ENCODE measurements at regions not wholly inside any gene's neighbourhood (a gene's known extent, or its start where the extent isn't known, plus 50 kb on each side); places are given as distances from the start of the nearest gene placed in this dataset.
A peak's percentile ranks its signal among the peaks of the same experiment; 100 is the strongest.

DNA sequence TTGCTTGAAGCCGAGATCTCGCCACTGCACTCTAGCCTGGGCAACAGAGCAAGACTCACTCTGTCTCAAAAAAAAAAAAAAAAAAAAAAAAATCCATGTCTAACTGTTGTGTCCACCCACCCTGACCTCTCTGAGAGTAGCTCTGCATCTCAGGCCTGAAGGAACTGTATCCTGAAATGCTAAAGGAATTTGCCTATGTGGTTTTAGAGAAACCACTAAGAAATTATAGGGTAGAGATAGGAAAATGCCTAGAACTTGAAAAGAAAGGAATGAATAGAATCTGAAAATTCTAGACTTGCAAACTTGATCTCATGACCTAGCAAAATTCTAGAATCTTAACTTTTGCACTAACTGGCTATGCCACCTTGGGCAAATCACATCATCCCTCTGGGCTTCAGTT lies 217.5 kb upstream of the ROPN1 start:
- H3K4me3 ChIP-seq (replicated peaks; ENCODE audit: low read depth, low read length) = no peak overlapping the region
- no peak for DNase-seq (ENCODE audit: extremely low read depth, low read depth)
- TF ChIP-seq, protein P1, sequence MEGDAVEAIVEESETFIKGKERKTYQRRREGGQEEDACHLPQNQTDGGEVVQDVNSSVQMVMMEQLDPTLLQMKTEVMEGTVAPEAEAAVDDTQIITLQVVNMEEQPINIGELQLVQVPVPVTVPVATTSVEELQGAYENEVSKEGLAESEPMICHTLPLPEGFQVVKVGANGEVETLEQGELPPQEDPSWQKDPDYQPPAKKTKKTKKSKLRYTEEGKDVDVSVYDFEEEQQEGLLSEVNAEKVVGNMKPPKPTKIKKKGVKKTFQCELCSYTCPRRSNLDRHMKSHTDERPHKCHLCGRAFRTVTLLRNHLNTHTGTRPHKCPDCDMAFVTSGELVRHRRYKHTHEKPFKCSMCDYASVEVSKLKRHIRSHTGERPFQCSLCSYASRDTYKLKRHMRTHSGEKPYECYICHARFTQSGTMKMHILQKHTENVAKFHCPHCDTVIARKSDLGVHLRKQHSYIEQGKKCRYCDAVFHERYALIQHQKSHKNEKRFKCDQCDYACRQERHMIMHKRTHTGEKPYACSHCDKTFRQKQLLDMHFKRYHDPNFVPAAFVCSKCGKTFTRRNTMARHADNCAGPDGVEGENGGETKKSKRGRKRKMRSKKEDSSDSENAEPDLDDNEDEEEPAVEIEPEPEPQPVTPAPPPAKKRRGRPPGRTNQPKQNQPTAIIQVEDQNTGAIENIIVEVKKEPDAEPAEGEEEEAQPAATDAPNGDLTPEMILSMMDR (IDR thresholded peaks at IDR 0.05; ENCODE audit: low read depth, low read length, missing control alignments) = no peak

DNA sequence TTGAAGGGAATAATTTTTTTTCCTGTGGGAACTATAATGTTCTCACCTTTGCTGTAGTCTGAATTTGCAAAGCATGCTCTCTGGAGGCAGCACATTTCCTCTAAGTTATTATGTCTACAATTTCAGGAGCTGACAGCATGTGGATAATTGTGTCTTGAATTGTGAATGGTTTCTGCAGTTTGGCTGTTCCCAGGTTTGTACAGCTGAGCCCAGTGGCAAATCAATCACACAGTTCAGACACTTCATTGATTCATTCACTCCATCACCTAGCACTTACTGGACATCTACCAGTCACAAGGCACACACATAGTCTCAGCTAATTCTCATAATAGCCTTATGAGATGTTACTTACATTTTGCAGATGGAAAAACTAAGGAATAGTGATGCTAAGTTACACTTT lies 219.0 kb upstream of the ROPN1 start:
- no peak overlapping the region for H3K4me3 ChIP-seq (replicated peaks; ENCODE audit: low read depth, low read length)
- TF ChIP-seq, protein P1 (IDR thresholded peaks at IDR 0.05; ENCODE audit: low read depth, low read length, missing control alignments) = no peak
- DNase-seq (ENCODE audit: extremely low read depth, low read depth) = no peak

DNA sequence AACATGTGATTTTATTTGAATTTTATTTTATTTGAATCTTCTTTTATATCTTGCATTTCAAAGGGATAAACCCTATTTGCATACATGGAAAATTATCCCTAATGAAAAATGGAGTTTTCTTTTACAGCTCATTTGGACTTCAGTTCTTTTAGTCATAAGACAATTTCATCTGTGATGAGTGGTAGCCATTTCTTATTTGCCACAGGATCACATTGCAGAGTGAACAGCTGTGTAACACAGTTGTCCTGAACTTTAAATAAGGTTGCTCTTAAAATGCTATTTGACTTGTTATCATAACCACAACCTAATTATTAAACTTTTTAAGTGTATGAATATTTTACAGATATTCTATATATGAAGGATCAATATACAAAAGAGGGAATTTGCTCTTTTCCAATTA lies 221.7 kb upstream of the ROPN1 start:
- TF ChIP-seq, protein P1 (IDR thresholded peaks at IDR 0.05; ENCODE audit: low read depth, low read length, missing control alignments) = no peak
- H3K4me3 ChIP-seq (replicated peaks; ENCODE audit: low read depth, low read length) = no peak overlapping the region
- DNase-seq (ENCODE audit: extremely low read depth, low read depth) = no peak

DNA sequence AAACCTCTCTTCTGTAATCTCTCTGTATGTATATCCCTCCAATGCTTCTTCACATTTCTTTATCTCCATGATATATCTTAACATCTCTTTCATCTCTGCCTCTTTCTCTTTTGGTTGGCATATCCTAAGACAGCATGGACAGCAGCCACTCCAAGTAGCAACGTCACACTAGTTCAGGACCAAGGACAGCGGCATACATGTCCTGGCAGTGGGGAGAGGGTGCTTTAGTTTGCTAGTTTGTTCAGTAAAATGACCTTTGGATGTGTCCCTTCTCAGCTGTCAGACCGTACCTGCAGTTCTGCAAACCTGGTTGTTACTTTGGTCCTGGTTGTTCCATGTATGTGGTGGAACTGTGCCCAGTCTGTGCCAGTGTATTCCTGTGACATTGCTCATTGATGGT lies 225.6 kb upstream of the ROPN1 start:
- TF ChIP-seq, protein P1 (IDR thresholded peaks at IDR 0.05; ENCODE audit: low read depth, low read length, missing control alignments) = no peak
- H3K4me3 ChIP-seq (replicated peaks; ENCODE audit: low read depth, low read length) = no peak overlapping the region
- DNase-seq (ENCODE audit: extremely low read depth, low read depth) = peak; percentile 52

DNA sequence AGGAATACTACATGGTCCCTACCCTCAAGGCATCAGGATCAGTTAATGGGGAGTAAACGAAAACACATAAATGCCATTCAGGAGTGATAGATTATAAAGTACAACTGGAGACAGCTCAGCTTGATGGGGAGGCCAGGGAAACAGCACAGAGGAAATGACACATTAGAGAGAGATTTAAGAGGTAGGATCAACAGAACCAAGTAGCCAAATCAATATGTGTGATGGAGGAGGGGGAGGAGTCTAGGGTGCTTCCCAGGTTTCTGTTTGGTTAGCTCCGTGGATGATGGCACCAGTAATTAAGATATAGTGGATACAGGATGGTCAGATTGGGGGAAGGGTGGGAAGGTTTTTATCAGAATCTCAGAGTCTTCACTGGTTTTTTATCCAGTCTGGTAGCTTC lies 229.5 kb upstream of the ROPN1 start:
- no peak overlapping the region for H3K4me3 ChIP-seq (replicated peaks; ENCODE audit: low read depth, low read length)
- DNase-seq (ENCODE audit: extremely low read depth, low read depth) = no peak
- TF ChIP-seq, protein P1 (IDR thresholded peaks at IDR 0.05; ENCODE audit: low read depth, low read length, missing control alignments) = no peak

DNA sequence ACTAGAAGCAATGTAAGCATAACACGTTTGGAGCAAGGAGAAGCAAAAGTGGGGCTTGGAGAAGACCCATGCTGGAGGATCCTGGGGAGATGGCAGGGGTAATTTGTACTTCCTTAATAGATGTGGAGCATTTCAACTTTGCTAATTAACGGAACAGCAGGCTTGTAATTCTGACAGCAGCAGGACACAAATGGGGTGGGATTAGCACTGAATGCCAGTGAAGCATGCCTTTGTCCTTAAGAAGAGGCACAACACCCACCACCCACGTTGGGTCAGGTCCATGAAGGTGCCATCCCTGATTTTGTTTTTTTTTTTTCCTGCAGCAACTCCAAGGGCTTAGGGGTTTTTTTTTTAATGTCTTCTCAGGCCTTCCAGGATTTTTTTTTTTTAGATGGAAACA lies 231.9 kb upstream of the ROPN1 start:
- H3K4me3 ChIP-seq (replicated peaks; ENCODE audit: low read depth, low read length) = no peak overlapping the region
- TF ChIP-seq, protein P1 (IDR thresholded peaks at IDR 0.05; ENCODE audit: low read depth, low read length, missing control alignments) = no peak

DNA sequence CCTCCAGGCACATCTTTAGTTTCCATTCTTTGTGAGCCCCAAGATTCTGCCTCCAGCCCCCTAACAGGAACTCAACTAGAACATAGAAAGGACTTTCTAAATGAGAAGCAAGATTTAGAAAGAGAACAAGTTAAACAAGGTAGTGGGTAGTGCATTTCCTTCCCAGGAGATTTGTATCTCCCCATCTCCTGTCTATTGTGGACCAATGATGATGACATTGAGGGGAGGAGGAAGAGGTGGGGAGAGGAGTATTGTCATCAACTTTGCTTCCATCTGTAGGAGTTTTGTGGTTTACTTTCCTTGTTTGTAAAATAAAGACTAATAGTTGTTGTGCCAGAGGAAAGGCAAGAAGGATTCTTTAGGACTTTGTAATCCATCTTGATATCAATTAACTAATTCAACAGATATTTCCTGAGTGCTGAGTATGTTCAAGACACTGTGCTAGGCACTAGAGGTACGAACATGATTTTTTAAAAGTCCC lies 235.3 kb upstream of the ROPN1 start:
- TF ChIP-seq, protein P1 (IDR thresholded peaks at IDR 0.05; ENCODE audit: low read depth, low read length, missing control alignments) = no peak
- H3K4me3 ChIP-seq (replicated peaks; ENCODE audit: low read depth, low read length) = no peak overlapping the region
- no peak for DNase-seq (ENCODE audit: extremely low read depth, low read depth)

More for the DNA sequence above, 231.9 kb upstream of the ROPN1 start:
- DNase-seq (ENCODE audit: extremely low read depth, low read depth) = no peak

Data from HFF-Myc (cell line).